ENCODE measurements at regions not wholly inside any gene's neighbourhood (a gene's known extent, or its start where the extent isn't known, plus 50 kb on each side); places are given as distances from the start of the nearest gene placed in this dataset.

DNA sequence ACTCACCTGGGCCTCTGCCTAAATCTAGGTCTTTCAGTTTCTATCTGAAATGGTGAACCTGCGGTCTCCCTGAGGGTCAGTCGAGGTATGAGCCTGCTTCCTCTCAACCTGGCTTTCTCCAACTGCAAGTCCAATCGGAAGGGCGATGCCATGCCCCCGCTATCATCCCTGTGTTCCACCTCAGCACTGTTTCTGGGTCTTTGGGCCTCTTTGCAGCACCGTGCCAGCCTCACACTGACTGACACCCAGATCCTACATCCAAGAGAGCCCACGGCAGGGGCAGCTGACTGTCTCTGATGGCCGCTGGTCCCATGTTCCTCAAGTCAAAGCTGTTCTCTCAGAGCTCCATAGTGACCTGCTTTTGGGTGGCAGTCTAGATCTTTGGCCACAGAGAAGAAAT lies 120.7 kb downstream of the PAPOLA start:
- TF ChIP-seq CTCF (IDR thresholded peaks at IDR 0.05) (no peak), POLR2A (IDR thresholded peaks at IDR 0.05) (no peak), POLR2AphosphoS5 (IDR thresholded peaks at IDR 0.05) (no peak), EP300 (IDR thresholded peaks at IDR 0.05; ENCODE audit: low read depth) (no peak)

All from transverse colon (tissue), 4 donors.